Muscle layer of colon (tissue), 2 donors: ENCODE measurements at regions not wholly inside any gene's neighbourhood (a gene's known extent, or its start where the extent isn't known, plus 50 kb on each side); places are given as distances from the start of the nearest gene placed in this dataset.

Experiments
- H3K27ac ChIP-seq: one replicate; pipeline ENCODE4 v1.7.0; 2013; ENCODE audit warnings: low read depth, mild to moderate bottlenecking, low read length, moderate library complexity
- H3K27me3 ChIP-seq, 2 donors: one replicate each; pipeline ENCODE4 v1.7.0; 2013; ENCODE audit warnings: low read length in 2 of 2, mild to moderate bottlenecking in 2 of 2; ENCODE audit not compliant: insufficient read depth in 2 of 2, control insufficient read depth in 1 of 2
- H3K36me3 ChIP-seq: one replicate; pipeline ENCODE4 v1.7.0; 2013; ENCODE audit warnings: mild to moderate bottlenecking, low read length; ENCODE audit not compliant: insufficient read depth
- H3K4me1 ChIP-seq: one replicate; pipeline ENCODE4 v1.7.0; 2013; ENCODE audit warnings: mild to moderate bottlenecking, low read length; ENCODE audit not compliant: insufficient read depth
- H3K4me3 ChIP-seq, 2 donors: one replicate each; pipeline ENCODE4 v1.7.0; 2013; ENCODE audit warnings: low read length in 2 of 2, low read depth in 1 of 2, mild to moderate bottlenecking in 1 of 2, moderate library complexity in 1 of 2
- H3K9ac ChIP-seq: one replicate; pipeline ENCODE4 v1.7.0; 2013; ENCODE audit warnings: low read length
- H3K9me3 ChIP-seq: one replicate; pipeline ENCODE4 v1.7.0; 2013; ENCODE audit warnings: mild to moderate bottlenecking, low read length
- donor health status: abdominal sarcoma.
- donor health status: Adenocarcinoma of cecum.

GRCh38 chr12:84305144-84305543 lies 607.5 kb downstream of the SLC6A15 start:
- Histone ChIP-seq H3K9me3 (no peaks in the 10 kb centered on the region), H3K27me3 (no peaks in the 10 kb centered on the region), H3K4me3 (no peak overlapping the region), H3K4me1 (no peaks in the 10 kb centered on the region), H3K36me3 (no peaks in the 10 kb centered on the region), H3K27ac (no peak overlapping the region), H3K9ac (no peak overlapping the region)

DNA sequence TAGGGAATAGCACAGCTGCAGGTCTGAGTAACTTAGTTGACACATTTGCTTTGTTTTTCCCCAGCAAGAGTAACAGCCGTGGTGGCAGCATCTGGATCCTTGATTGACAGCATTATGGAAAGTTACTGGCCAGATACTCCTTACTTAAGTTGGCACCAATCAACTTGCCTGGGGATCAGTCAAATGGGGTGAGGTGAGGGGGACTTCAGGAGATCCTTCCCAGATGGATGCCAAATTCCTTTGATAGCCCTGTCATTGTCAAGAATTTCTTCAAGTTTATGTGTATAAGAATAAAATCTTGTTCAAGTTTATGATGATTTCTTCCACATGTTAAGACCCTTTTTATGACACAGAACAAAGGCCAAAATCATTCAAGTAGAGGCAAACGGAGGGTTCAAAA lies 618.4 kb downstream of the SLC6A15 start:
- Histone ChIP-seq H3K4me3 (no peak overlapping the region), H3K9ac (no peak overlapping the region), H3K36me3 (no peaks in the 10 kb centered on the region), H3K9me3 (no peaks in the 10 kb centered on the region), H3K27me3 (no peaks in the 10 kb centered on the region), H3K4me1 (no peaks in the 10 kb centered on the region), H3K27ac (no peak overlapping the region)

DNA sequence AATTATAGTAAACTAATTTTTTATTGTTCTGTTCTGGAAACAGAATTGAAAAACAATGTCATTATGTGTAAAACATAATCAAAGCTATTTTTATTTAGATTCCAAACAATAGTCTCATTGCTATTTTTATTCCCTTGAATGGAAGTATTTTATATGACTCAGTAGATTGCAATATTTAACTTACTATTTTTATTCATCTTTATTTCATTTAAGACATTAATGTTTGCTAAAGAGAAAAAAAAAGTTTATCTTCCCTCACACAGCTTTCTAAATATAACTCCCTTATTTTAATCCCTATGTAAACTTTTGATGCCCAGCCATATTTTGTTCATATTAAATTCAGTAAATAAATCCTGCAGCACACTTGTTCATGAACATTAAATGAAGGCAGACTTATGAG lies 622.4 kb downstream of the SLC6A15 start:
- Histone ChIP-seq H3K4me3 (no peak overlapping the region), H3K9ac (no peak overlapping the region), H3K27me3 (no peaks in the 10 kb centered on the region), H3K27ac (no peak overlapping the region), H3K36me3 (no peaks in the 10 kb centered on the region), H3K9me3 (no peaks in the 10 kb centered on the region), H3K4me1 (no peaks in the 10 kb centered on the region)

- Histone ChIP-seq H3K9me3 (no peaks in the 10 kb centered on the region), H3K4me1 (no peaks in the 10 kb centered on the region), H3K27me3 (no peaks in the 10 kb centered on the region), H3K36me3 (no peaks in the 10 kb centered on the region), H3K27ac (no peak overlapping the region), H3K9ac (no peak overlapping the region), H3K4me3 (no peak overlapping the region)
These were observed 634.6 kb downstream of the SLC6A15 start for GRCh38 chr12:84277986-84278385.

DNA sequence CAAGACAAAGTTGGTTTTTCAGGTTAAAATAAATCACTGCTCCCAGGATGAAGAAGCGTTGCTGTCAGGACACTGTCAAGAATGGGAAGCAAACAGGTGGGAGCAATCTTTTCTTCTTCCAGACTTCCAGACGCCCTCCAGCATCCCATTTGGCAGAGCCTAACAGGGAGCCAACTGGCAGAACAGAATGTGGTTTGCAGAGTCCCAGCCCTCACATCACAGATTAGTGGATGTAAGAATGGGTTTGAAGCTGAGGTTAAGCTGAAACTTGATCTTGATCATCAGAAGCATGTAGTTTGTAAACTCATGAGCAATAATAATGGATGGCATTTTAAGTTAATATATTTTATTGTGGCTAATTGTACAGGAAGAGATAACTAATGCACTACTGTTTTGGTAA lies 636.4 kb downstream of the SLC6A15 start:
- H3K36me3 ChIP-seq, result no peaks in the 10 kb centered on the region
- no peak overlapping the region for H3K9ac ChIP-seq
- H3K9me3 ChIP-seq, result no peaks in the 10 kb centered on the region
- no peaks in the 10 kb centered on the region for H3K4me1 ChIP-seq
- H3K27me3 ChIP-seq, result no peaks in the 10 kb centered on the region
- no peak overlapping the region for H3K27ac ChIP-seq
- H3K4me3 ChIP-seq, result no peak overlapping the region

DNA sequence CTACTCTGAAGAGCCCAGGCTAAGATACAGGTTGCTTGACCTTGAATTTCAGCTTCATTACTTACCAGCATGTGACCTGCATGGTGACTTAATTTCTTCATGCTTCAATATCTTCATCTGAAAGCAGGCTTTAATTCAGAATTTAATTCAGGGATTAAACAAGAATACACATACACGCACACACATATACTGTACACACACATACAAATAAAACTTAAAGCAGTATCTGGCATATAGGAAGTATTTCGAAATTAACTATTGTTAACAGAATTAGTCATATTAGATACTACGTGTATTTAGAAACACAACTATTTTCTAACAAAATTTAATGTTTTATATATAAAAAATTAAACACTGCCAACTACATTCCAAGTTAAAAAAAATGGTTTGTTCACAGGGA lies 640.3 kb downstream of the SLC6A15 start:
- no peaks in the 10 kb centered on the region for H3K36me3 ChIP-seq
- H3K27ac ChIP-seq, result no peak overlapping the region
- no peak overlapping the region for H3K9ac ChIP-seq
- no peaks in the 10 kb centered on the region for H3K4me1 ChIP-seq
- H3K4me3 ChIP-seq, result no peak overlapping the region
- no peaks in the 10 kb centered on the region for H3K27me3 ChIP-seq
- no peaks in the 10 kb centered on the region for H3K9me3 ChIP-seq

DNA sequence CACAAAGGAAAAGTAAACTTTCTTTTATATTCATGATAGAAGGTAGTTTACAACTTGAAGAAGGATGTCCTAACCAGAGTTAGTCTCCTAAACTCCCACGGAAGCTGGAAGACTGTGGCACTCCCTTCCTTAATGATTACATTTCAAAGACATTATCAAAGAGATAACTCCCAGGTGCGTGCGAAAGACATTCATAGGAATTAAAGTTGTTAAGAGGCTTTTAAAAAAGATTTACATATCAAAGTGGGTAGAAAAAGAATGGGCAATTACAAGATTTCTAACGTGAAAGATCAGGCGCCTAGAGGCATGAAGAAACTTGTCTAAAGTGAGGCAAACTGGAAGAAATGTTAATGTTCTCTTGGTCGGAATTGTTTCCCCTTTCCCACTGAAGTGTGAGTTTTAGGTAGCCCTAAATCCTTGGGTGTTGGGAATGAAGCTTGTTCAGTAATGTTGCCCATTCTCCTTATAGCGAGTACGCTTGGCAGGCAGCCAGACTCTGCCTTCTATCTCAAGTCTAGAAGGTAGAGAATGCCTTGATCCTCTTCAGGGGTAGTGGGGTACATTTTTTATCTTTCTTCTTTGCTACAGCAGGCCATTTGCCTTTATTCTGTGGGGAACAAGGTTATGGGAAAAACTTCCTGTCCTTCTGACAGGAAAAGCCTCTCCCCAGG lies 642.0 kb downstream of the SLC6A15 start:
- H3K27ac ChIP-seq, result no peak overlapping the region
- H3K9me3 ChIP-seq, result no peaks in the 10 kb centered on the region
- H3K27me3 ChIP-seq, result no peaks in the 10 kb centered on the region
- no peak overlapping the region for H3K9ac ChIP-seq
- no peak overlapping the region for H3K4me3 ChIP-seq
- no peaks in the 10 kb centered on the region for H3K36me3 ChIP-seq
- H3K4me1 ChIP-seq, result no peaks in the 10 kb centered on the region

DNA sequence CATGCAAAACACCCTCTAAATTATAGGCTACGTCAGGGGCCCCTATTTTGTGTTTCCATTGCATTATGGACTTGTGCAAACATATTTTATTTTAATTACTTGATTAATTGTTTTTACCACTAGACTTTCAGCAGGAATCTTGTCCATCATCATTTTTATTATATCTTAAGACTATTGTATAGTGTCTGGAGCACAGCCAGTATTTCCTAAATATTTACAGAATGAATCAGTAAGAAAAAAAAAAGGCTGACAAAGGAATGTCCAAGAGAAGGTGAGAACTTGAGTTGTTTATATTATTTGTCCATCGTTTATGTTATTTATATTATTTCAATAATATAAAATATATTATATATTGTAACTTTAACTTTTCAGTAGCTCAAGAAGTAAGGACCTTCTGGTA lies 664.7 kb downstream of the SLC6A15 start:
- Histone ChIP-seq H3K4me3 (no peak overlapping the region), H3K36me3 (no peaks in the 10 kb centered on the region), H3K9ac (no peak overlapping the region)

GRCh38 chr12:84243686-84244085 lies 668.9 kb downstream of the SLC6A15 start:
- no peaks in the 10 kb centered on the region for H3K36me3 ChIP-seq
- no peaks in the 10 kb centered on the region for H3K4me1 ChIP-seq
- H3K27me3 ChIP-seq, result no peaks in the 10 kb centered on the region
- H3K4me3 ChIP-seq, result no peak overlapping the region
- no peak overlapping the region for H3K27ac ChIP-seq
- H3K9me3 ChIP-seq, result no peaks in the 10 kb centered on the region
- H3K9ac ChIP-seq, result no peak overlapping the region

More for the DNA sequence above, 664.7 kb downstream of the SLC6A15 start:
- Histone ChIP-seq H3K27me3 (no peaks in the 10 kb centered on the region), H3K4me1 (no peaks in the 10 kb centered on the region), H3K27ac (no peak overlapping the region), H3K9me3 (no peaks in the 10 kb centered on the region)

- Histone ChIP-seq H3K27ac (no peak overlapping the region), H3K9me3 (no peaks in the 10 kb centered on the region), H3K9ac (no peak overlapping the region), H3K4me3 (no peak overlapping the region), H3K4me1 (no peaks in the 10 kb centered on the region), H3K27me3 (no peaks in the 10 kb centered on the region), H3K36me3 (no peaks in the 10 kb centered on the region)
These were observed 689.8 kb downstream of the SLC6A15 start for GRCh38 chr12:84222841-84223240.

DNA sequence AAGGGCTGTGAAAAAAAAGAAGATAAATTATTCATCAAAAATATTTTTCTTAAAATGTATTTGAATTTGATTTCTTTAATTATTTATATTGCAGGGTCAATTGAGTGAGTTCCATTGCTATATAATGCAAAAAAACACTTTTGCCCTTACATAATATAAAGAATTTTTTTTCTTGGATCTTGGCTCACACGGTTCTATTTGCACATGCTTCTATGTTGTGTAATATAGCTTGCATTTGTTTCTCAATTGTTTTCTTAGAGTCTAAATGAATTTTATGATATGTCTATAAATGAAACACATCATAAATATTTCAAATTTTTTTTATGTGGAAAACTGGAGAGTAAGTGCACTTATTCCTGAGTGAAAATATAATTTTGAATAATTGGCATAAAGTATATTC lies 694.2 kb downstream of the SLC6A15 start:
- H3K4me1 ChIP-seq, result no peaks in the 10 kb centered on the region
- no peak overlapping the region for H3K9ac ChIP-seq
- H3K4me3 ChIP-seq, result no peak overlapping the region
- H3K36me3 ChIP-seq, result no peaks in the 10 kb centered on the region
- H3K27me3 ChIP-seq, result no peaks in the 10 kb centered on the region
- no peaks in the 10 kb centered on the region for H3K9me3 ChIP-seq
- no peak overlapping the region for H3K27ac ChIP-seq

GRCh38 chr12:84201976-84202375 lies 710.6 kb downstream of the SLC6A15 start:
- Histone ChIP-seq H3K9ac (no peak overlapping the region), H3K27me3 (no peaks in the 10 kb centered on the region), H3K4me1 (no peaks in the 10 kb centered on the region), H3K36me3 (no peaks in the 10 kb centered on the region), H3K27ac (no peak overlapping the region), H3K9me3 (no peaks in the 10 kb centered on the region), H3K4me3 (no peak overlapping the region)
